OCI-LY3 (cell line): ENCODE measurements at regions not wholly inside any gene's neighbourhood (a gene's known extent, or its start where the extent isn't known, plus 50 kb on each side); places are given as distances from the start of the nearest gene placed in this dataset.

ENCODE experiments used
- CTCF ChIP-seq: fragments of 200-600, 300-600 bp; sonication (generic); IDR thresholded peaks from 2 replicates; pipeline ENCODE4 v1.5.1; 2014; ENCODE audit warnings: antibody characterized with exemption, low read length, low read depth
- EZH2phosphoT487 ChIP-seq: fragments of 200-600 bp; shearing (Covaris generic); IDR thresholded peaks from 2 replicates; pipeline ENCODE4 v1.6.1; 2018; ENCODE audit warnings: antibody characterized with exemption, mixed run types, low read depth

- no peak for TF ChIP-seq CTCF
- TF ChIP-seq EZH2phosphoT487: no peak
Observed at GRCh38 chr6:2376429-2377355, 131.3 kb upstream of the GMDS start.
